Transverse colon (tissue), 4 donors: ENCODE measurements at regions not wholly inside any gene's neighbourhood (a gene's known extent, or its start where the extent isn't known, plus 50 kb on each side); places are given as distances from the start of the nearest gene placed in this dataset.

ENCODE experiments used
- DNase-seq: peaks from one replicate; pipeline ENCODE4 v3.0.0-alpha.2; 2019
- H3K27ac ChIP-seq, 4 donors: fragments of 200-600 bp; sonication (generic); 2 replicates each; pipeline ENCODE4 v1.5.1; 2016 to 2018; ENCODE audit warnings: inconsistent platforms in 4 of 4
- H3K27me3 ChIP-seq: fragments of 200-600 bp; sonication (generic); 2 replicates; pipeline ENCODE4 v1.5.1; 2017; ENCODE audit warnings: inconsistent platforms
- H3K36me3 ChIP-seq, 4 donors: fragments of 200-600 bp; sonication (generic); 2 replicates each; pipeline ENCODE4 v1.5.1; 2017 to 2019; ENCODE audit warnings: inconsistent platforms in 4 of 4
- H3K4me1 ChIP-seq, 4 donors: fragments of 200-600 bp; sonication (generic); 2 replicates each; pipeline ENCODE4 v1.5.1; 2017 to 2020; ENCODE audit warnings: inconsistent platforms in 4 of 4
- H3K4me3 ChIP-seq, 4 donors: fragments of 200-600 bp; sonication (generic); 1 replicate in 1 of 4; 2 replicates in 3 of 4; pipeline versions ENCODE4 v1.5.1 to v1.6.1; 2017 to 2019; ENCODE audit warnings: inconsistent platforms in 4 of 4
- H3K9me3 ChIP-seq, 2 donors: fragments of 200-600 bp; sonication (generic); 2 replicates each; pipeline ENCODE4 v1.5.1; 2017 to 2019; ENCODE audit warnings: inconsistent platforms in 2 of 2
- CTCF ChIP-seq, 5 experiments: fragments of 200-600 bp in 3 of 5; fragments of 450-650 bp in 2 of 5; sonication (generic) in 3 of 5; IDR thresholded peaks; 1 replicate in 2 of 5; 2 replicates in 3 of 5; pipeline ENCODE4 v1.5.1; 2016 to 2017; ENCODE audit warnings: antibody characterized with exemption in 5 of 5, inconsistent platforms in 3 of 5, mild to moderate bottlenecking in 2 of 5, moderate library complexity in 1 of 5
- EP300 ChIP-seq: sonication (generic); formaldehyde crosslinking; IDR thresholded peaks from one replicate; pipeline ENCODE4 v1.6.1; 2017; ENCODE audit warnings: antibody characterized with exemption, low read depth
- POLR2A ChIP-seq: fragments of 450-650 bp; IDR thresholded peaks from one replicate; pipeline ENCODE4 v1.6.1; 2016; ENCODE audit warnings: antibody characterized with exemption, mild to moderate bottlenecking, moderate library complexity
- POLR2AphosphoS5 ChIP-seq, 3 donors: sonication (generic); formaldehyde crosslinking; IDR thresholded peaks; one replicate each; pipeline ENCODE4 v1.6.1; 2016; ENCODE audit warnings: antibody characterized with exemption in 3 of 3
- WGBS, 2 donors: methylation state at CpG; one replicate each; pipeline ENCODE4 v1.1.5; 2018; ENCODE audit warnings: low coverage in 1 of 2; 5-methylcytosine and 5-hydroxymethylcytosine counted together
- in situ Hi-C, 4 donors: fragments of 200-750 bp; cut with MboI; loops; one replicate each; pipeline versions ENCODE4 v1.15.0 to v1.15.1; 2017; ENCODE audit warnings: low sequenced_read_pairs in 3 of 4, low pct_ligation_motif_present in 1 of 4, low pct_unique_long_range_greater_than_20kb in 1 of 4
- intact Hi-C: fragments of 100-400 bp; cut with DNase I; formaldehyde crosslinking; loops from one replicate; pipeline ENCODE4 v1.15.1; 2023; ENCODE audit warnings: low total_unique reads

GRCh38 chr5:116825486-116825885, 250.9 kb upstream of the SEMA6A start:
- Histone ChIP-seq H3K4me3 (no peak overlapping the region), H3K27me3 (peaks cover 10% of the 10 kb centered on the region), H3K4me1 (no peaks in the 10 kb centered on the region), H3K27ac (no peak overlapping the region), H3K36me3 (no peaks in the 10 kb centered on the region), H3K9me3 (no peaks in the 10 kb centered on the region)
- DNase-seq = no peak
- TF ChIP-seq POLR2AphosphoS5 (IDR thresholded peaks at IDR 0.05) (no peak), CTCF (IDR thresholded peaks at IDR 0.05) (no peak), EP300 (no peak), POLR2A (no peak)
- 60 to 70% methylated on average over 1 of the region's 1 CpG for WGBS, 2 donors
- intact Hi-C loops (no loop called here), in situ Hi-C loops (no loop called here)

GRCh38 chr5:116824751-116825438, 250.3 kb upstream of the SEMA6A start:
- Histone ChIP-seq H3K27me3 (peaks cover 8% of the 10 kb centered on the region), H3K36me3 (no peaks in the 10 kb centered on the region), H3K9me3 (no peaks in the 10 kb centered on the region), H3K4me3 (no peak overlapping the region), H3K27ac (no peak overlapping the region), H3K4me1 (no peaks in the 10 kb centered on the region)
- intact Hi-C loops (no loop called here), in situ Hi-C loops (no loop called here)
- no peak for TF ChIP-seq EP300
- no peak for TF ChIP-seq POLR2A
- TF ChIP-seq CTCF (IDR thresholded peaks at IDR 0.05) = no peak
- no peak for TF ChIP-seq POLR2AphosphoS5 (IDR thresholded peaks at IDR 0.05)
- WGBS, 2 donors = 73 to 85% methylated on average over 3 of the region's 3 CpGs
- no peak for DNase-seq

GRCh38 chr5:116814626-116815385, 240.2 kb upstream of the SEMA6A start:
- Histone ChIP-seq H3K27me3 (no peaks in the 10 kb centered on the region), H3K4me1 (no peaks in the 10 kb centered on the region), H3K36me3 (no peaks in the 10 kb centered on the region), H3K9me3 (no peaks in the 10 kb centered on the region), H3K4me3 (no peak overlapping the region), H3K27ac (no peak overlapping the region)
- 85 to 89% methylated on average over 9 to 10 of the region's 10 CpGs for WGBS, 2 donors
- TF ChIP-seq CTCF (IDR thresholded peaks at IDR 0.05) (no peak), POLR2AphosphoS5 (IDR thresholded peaks at IDR 0.05) (no peak), EP300 (no peak), POLR2A (no peak)
- no peak for DNase-seq
- intact Hi-C loops (no loop called here), in situ Hi-C loops (no loop called here)

- Histone ChIP-seq H3K27me3 (no peaks in the 10 kb centered on the region), H3K36me3 (no peaks in the 10 kb centered on the region), H3K4me3 (no peak overlapping the region), H3K9me3 (no peaks in the 10 kb centered on the region), H3K4me1 (no peaks in the 10 kb centered on the region), H3K27ac (no peak overlapping the region)
- 37 to 92% methylated on average over 2 of the region's 2 CpGs for WGBS, 2 donors
- in situ Hi-C loops = no loop called here
- intact Hi-C loops = no loop called here
- no peak for DNase-seq
- TF ChIP-seq POLR2A (no peak), POLR2AphosphoS5 (IDR thresholded peaks at IDR 0.05) (no peak), EP300 (no peak), CTCF (IDR thresholded peaks at IDR 0.05) (no peak)
Measured at GRCh38 chr5:116813906-116814305, 239.3 kb upstream of the SEMA6A start.
